ENCODE measurements at regions not wholly inside any gene's neighbourhood (a gene's known extent, or its start where the extent isn't known, plus 50 kb on each side); places are given as distances from the start of the nearest gene placed in this dataset.
"Not testable (repeated sequence)": the region's sequence is repeated elsewhere in the genome, so short reads cannot be mapped to it uniquely, and the experiment has no call there.

- H3K36me3 ChIP-seq, result no peaks in the 10 kb centered on the region
- 55 to 80% (median 74%) methylated on average over 3 of the region's 3 CpGs for WGBS, 5 donors
- no peak overlapping the region for H3K4me3 ChIP-seq
- intact Hi-C loops (cut with DNase I; ENCODE audit: low total_unique reads), result no loop called here
- DNase-seq, result no peak
- no peak overlapping the region for H3K27ac ChIP-seq
- H3K9me3 ChIP-seq, result no peaks in the 10 kb centered on the region
- TF ChIP-seq CTCF (IDR thresholded peaks at IDR 0.05 in 8 of 11, conservative IDR thresholded peaks at IDR 0.05 in 3 of 11) (no peak), POLR2AphosphoS5 (IDR thresholded peaks at IDR 0.05) (no peak), POLR2A (IDR thresholded peaks at IDR 0.05) (no peak)
- H3K4me1 ChIP-seq, result no peaks in the 10 kb centered on the region
- no peaks in the 10 kb centered on the region for H3K27me3 ChIP-seq (replicated peaks in 1 of 7)
Observed at GRCh38 chr10:109587366-109587765, 335.9 kb downstream of the XPNPEP1 start.

- Histone ChIP-seq H3K27me3 (replicated peaks in 1 of 7) (no peaks in the 10 kb centered on the region), H3K36me3 (no peaks in the 10 kb centered on the region), H3K9me3 (peaks cover 0 to 23% (median 9%) of the 10 kb centered on the region in 8 donors), H3K27ac (no peak overlapping the region), H3K4me1 (no peaks in the 10 kb centered on the region), H3K4me3 (no peak overlapping the region)
- intact Hi-C loops (cut with DNase I; ENCODE audit: low total_unique reads), result no loop called here
- no peak for DNase-seq
- TF ChIP-seq POLR2AphosphoS5 (IDR thresholded peaks at IDR 0.05), result no peak
- no peak for TF ChIP-seq CTCF (IDR thresholded peaks at IDR 0.05 in 8 of 11, conservative IDR thresholded peaks at IDR 0.05 in 3 of 11)
- TF ChIP-seq POLR2A (IDR thresholded peaks at IDR 0.05), result no peak
Observed at GRCh38 chr10:109556399-109556798, 366.9 kb downstream of the XPNPEP1 start.

GRCh38 chr10:109542050-109542603 lies 381.2 kb downstream of the XPNPEP1 start:
- Histone ChIP-seq H3K9me3 (peaks cover 0 to 39% (median 5%) of the 10 kb centered on the region in 8 donors), H3K27me3 (replicated peaks in 1 of 7) (peaks cover 0 to 16% (median 0%) of the 10 kb centered on the region in 7 donors)
- H3K27ac ChIP-seq; DNase-seq; H3K4me3 ChIP-seq; intact Hi-C loops (cut with DNase I; ENCODE audit: low total_unique reads); H3K36me3 ChIP-seq; H3K4me1 ChIP-seq: not testable (repeated sequence)
- WGBS, 5 donors, result 44 to 67% (median 56%) methylated on average over 6 to 8 of the region's 8 CpGs

- Histone ChIP-seq H3K9me3 (peaks cover 5 to 62% (median 34%) of the 10 kb centered on the region in 8 donors), H3K4me1 (no peaks in the 10 kb centered on the region), H3K27ac (no peak overlapping the region), H3K4me3 (no peak overlapping the region), H3K36me3 (no peaks in the 10 kb centered on the region), H3K27me3 (replicated peaks in 1 of 7) (no peaks in the 10 kb centered on the region)
- no peak for TF ChIP-seq CTCF (IDR thresholded peaks at IDR 0.05 in 8 of 11, conservative IDR thresholded peaks at IDR 0.05 in 3 of 11)
- no peak for TF ChIP-seq POLR2AphosphoS5 (IDR thresholded peaks at IDR 0.05)
- DNase-seq, result no peak
- WGBS, 5 donors, result 55 to 86% (median 79%) methylated on average over 3 of the region's 3 CpGs
- intact Hi-C loops (cut with DNase I; ENCODE audit: low total_unique reads), result no loop called here
Observed at GRCh38 chr10:109534193-109534592, 389.1 kb downstream of the XPNPEP1 start.

- Histone ChIP-seq H3K4me3 (no peak overlapping the region), H3K27me3 (replicated peaks in 1 of 7) (no peaks in the 10 kb centered on the region), H3K9me3 (peaks cover 7 to 69% (median 49%) of the 10 kb centered on the region in 8 donors), H3K27ac (no peak overlapping the region), H3K4me1 (no peaks in the 10 kb centered on the region), H3K36me3 (no peaks in the 10 kb centered on the region)
- TF ChIP-seq POLR2AphosphoS5 (IDR thresholded peaks at IDR 0.05) (no peak), CTCF (IDR thresholded peaks at IDR 0.05 in 8 of 11, conservative IDR thresholded peaks at IDR 0.05 in 3 of 11) (no peak), POLR2A (IDR thresholded peaks at IDR 0.05) (no peak)
- intact Hi-C loops (cut with DNase I; ENCODE audit: low total_unique reads), result no loop called here
- DNase-seq, result no peak
Observed at GRCh38 chr10:109529258-109529657, 394.1 kb downstream of the XPNPEP1 start.

Data from spleen (tissue), 11 donors.